ENCODE measurements at regions not wholly inside any gene's neighbourhood (a gene's known extent, or its start where the extent isn't known, plus 50 kb on each side); places are given as distances from the start of the nearest gene placed in this dataset.
"Not testable (repeated sequence)": the region's sequence is repeated elsewhere in the genome, so short reads cannot be mapped to it uniquely, and the experiment has no call there.

- no peak for DNase-seq (ENCODE audit: low spot score in 2 of 2)
- TF ChIP-seq EP300 (IDR thresholded peaks at IDR 0.05), result no peak
- no peak for TF ChIP-seq POLR2A (IDR thresholded peaks at IDR 0.05)
- TF ChIP-seq CTCF (IDR thresholded peaks at IDR 0.05), result no peak
- no peak for TF ChIP-seq POLR2AphosphoS5 (IDR thresholded peaks at IDR 0.05)
- H3K27me3 ChIP-seq, result no peaks in the 10 kb centered on the region
- H3K36me3 ChIP-seq, result no peaks in the 10 kb centered on the region
- 81% methylated on average over 4 of the region's 4 CpGs for WGBS
- no peaks in the 10 kb centered on the region for H3K4me1 ChIP-seq
- no peak overlapping the region for H3K27ac ChIP-seq
- no peak overlapping the region for H3K4me3 ChIP-seq
- H3K9me3 ChIP-seq, result no peaks in the 10 kb centered on the region
Measured at GRCh38 chr4:148608968-148609367, 166.8 kb upstream of the NR3C2 start.

GRCh38 chr4:148598418-148599207, 156.4 kb upstream of the NR3C2 start:
- not testable (repeated sequence) for H3K27ac ChIP-seq; H3K36me3 ChIP-seq; DNase-seq (ENCODE audit: low spot score in 2 of 2); H3K27me3 ChIP-seq; H3K4me3 ChIP-seq; H3K4me1 ChIP-seq
- WGBS, result 83% methylated on average over 14 of the region's 14 CpGs
- H3K9me3 ChIP-seq, result peaks cover 17% of the 10 kb centered on the region

- TF ChIP-seq POLR2AphosphoS5 (IDR thresholded peaks at IDR 0.05) (no peak), EP300 (IDR thresholded peaks at IDR 0.05) (no peak), CTCF (IDR thresholded peaks at IDR 0.05) (no peak), POLR2A (IDR thresholded peaks at IDR 0.05) (no peak)
- H3K9me3 ChIP-seq, result no peaks in the 10 kb centered on the region
- H3K4me3 ChIP-seq, result no peak overlapping the region
- H3K27ac ChIP-seq, result no peak overlapping the region
- WGBS, result 95% methylated on average over 4 of the region's 4 CpGs
- H3K27me3 ChIP-seq, result no peaks in the 10 kb centered on the region
- H3K4me1 ChIP-seq, result no peaks in the 10 kb centered on the region
- DNase-seq (ENCODE audit: low spot score in 2 of 2), result no peak
- no peaks in the 10 kb centered on the region for H3K36me3 ChIP-seq
Measured at GRCh38 chr4:148589182-148589581, 147.0 kb upstream of the NR3C2 start.

- H3K36me3 ChIP-seq, result no peaks in the 10 kb centered on the region
- H3K4me3 ChIP-seq, result no peak overlapping the region
- no peak for TF ChIP-seq POLR2A (IDR thresholded peaks at IDR 0.05)
- TF ChIP-seq EP300 (IDR thresholded peaks at IDR 0.05), result no peak
- TF ChIP-seq POLR2AphosphoS5 (IDR thresholded peaks at IDR 0.05), result no peak
- no peak for TF ChIP-seq CTCF (IDR thresholded peaks at IDR 0.05)
- no peaks in the 10 kb centered on the region for H3K27me3 ChIP-seq
- H3K27ac ChIP-seq, result no peak overlapping the region
- no peaks in the 10 kb centered on the region for H3K4me1 ChIP-seq
- no peaks in the 10 kb centered on the region for H3K9me3 ChIP-seq
- 75% methylated on average over 2 of the region's 2 CpGs for WGBS
- no peak for DNase-seq (ENCODE audit: low spot score in 2 of 2)
Measured at GRCh38 chr4:148575577-148575976, 133.4 kb upstream of the NR3C2 start.

- no peak overlapping the region for H3K4me3 ChIP-seq
- H3K4me1 ChIP-seq, result no peaks in the 10 kb centered on the region
- H3K27me3 ChIP-seq, result no peaks in the 10 kb centered on the region
- H3K27ac ChIP-seq, result no peak overlapping the region
- DNase-seq (ENCODE audit: low spot score in 2 of 2), result no peak
- no peaks in the 10 kb centered on the region for H3K36me3 ChIP-seq
- TF ChIP-seq EP300 (IDR thresholded peaks at IDR 0.05) (no peak), POLR2A (IDR thresholded peaks at IDR 0.05) (no peak), POLR2AphosphoS5 (IDR thresholded peaks at IDR 0.05) (no peak), CTCF (IDR thresholded peaks at IDR 0.05) (no peak)
- no peaks in the 10 kb centered on the region for H3K9me3 ChIP-seq
- WGBS, result 85% methylated on average over 6 of the region's 6 CpGs
Measured at GRCh38 chr4:148574911-148575310, 132.7 kb upstream of the NR3C2 start.

GRCh38 chr4:148574502-148574901, 132.3 kb upstream of the NR3C2 start:
- H3K36me3 ChIP-seq, result no peaks in the 10 kb centered on the region
- H3K4me1 ChIP-seq, result no peaks in the 10 kb centered on the region
- H3K4me3 ChIP-seq, result no peak overlapping the region
- no peaks in the 10 kb centered on the region for H3K9me3 ChIP-seq
- H3K27me3 ChIP-seq, result no peaks in the 10 kb centered on the region
- 39% methylated on average over 3 of the region's 3 CpGs for WGBS
- no peak overlapping the region for H3K27ac ChIP-seq
- no peak for DNase-seq (ENCODE audit: low spot score in 2 of 2)
- TF ChIP-seq CTCF (IDR thresholded peaks at IDR 0.05), result no peak
- no peak for TF ChIP-seq POLR2A (IDR thresholded peaks at IDR 0.05)
- no peak for TF ChIP-seq POLR2AphosphoS5 (IDR thresholded peaks at IDR 0.05)
- no peak for TF ChIP-seq EP300 (IDR thresholded peaks at IDR 0.05)
